Pancreas (tissue), 10 donors: ENCODE measurements at regions not wholly inside any gene's neighbourhood (a gene's known extent, or its start where the extent isn't known, plus 50 kb on each side); places are given as distances from the start of the nearest gene placed in this dataset.

Experiments used
- ATAC-seq, 4 donors: fragments of 200-7000 bp; cut with Tn5 transposase; one replicate each; pipeline versions ENCODE4 v1.8.0 to v1.9.1; 2020; ENCODE audit warnings: mild to moderate bottlenecking in 4 of 4, moderate library complexity in 4 of 4
- DNase-seq, 6 donors: peaks; one replicate each; pipeline ENCODE4 v3.0.0-alpha.2; 2020
- FAIRE-seq: peaks from 2 replicates; lab custom pipeline; 2012; peaks lifted over from hg19 to GRCh38; lab: Jason Lieb, UNC
- H3K27ac ChIP-seq, 4 donors: fragments of 200-600 bp; sonication (generic); 1 replicate in 3 of 4; 2 replicates in 1 of 4; pipeline versions ENCODE4 v1.5.0 to v1.8.0; 2020
- H3K27me3 ChIP-seq, 4 donors: fragments of 200-600 bp; one replicate each; pipeline ENCODE4 v1.8.0; 2021
- H3K36me3 ChIP-seq, 3 donors: fragments of 200-600 bp; sonication (generic) in 1 of 3; one replicate each; pipeline versions ENCODE4 v1.5.0 to v1.8.0; 2020 to 2021
- H3K4me1 ChIP-seq, 3 donors: fragments of 200-600 bp; one replicate each; pipeline ENCODE4 v1.8.0; 2021
- H3K4me3 ChIP-seq, 4 donors: fragments of 200-600 bp; sonication (generic) in 2 of 4; one replicate each; pipeline versions ENCODE4 v1.5.0 to v1.8.0; 2020 to 2021
- H3K9me3 ChIP-seq, 4 donors: fragments of 200-600 bp; one replicate each; pipeline ENCODE4 v1.8.0; 2021
- WGBS, 2 donors: extraction: QIAGEN DNeasy Blood & Tissue Kit; methylation state at CpG; one replicate each; pipeline ENCODE4 v1.1.7; 2013; 5-methylcytosine and 5-hydroxymethylcytosine counted together
- intact Hi-C, 3 donors: fragments of 100-400 bp; cut with DNase I; formaldehyde crosslinking; loops; one replicate each; pipeline versions ENCODE4 v1.11.1 to v1.14.2; 2022
- TF ChIP-seq, protein P1 (sequence below), 4 donors: fragments of 200-600 bp; sonication (generic) in 3 of 4; IDR thresholded peaks; one replicate each; pipeline versions ENCODE4 v1.5.0 to v1.8.0; 2021; ENCODE audit warnings: antibody characterized with exemption in 4 of 4
- donor health status: healthy with polysubstance abuse.
- donor health status: DM: no; HTN: no; CAD: no; lungs with moderate emphysema.
- donor health status: DM: no; HTN: no; CAD: no.
- donor health status: control.
- donor health status: control.
- donor health status: Bipolar disorder and iron deficiency.
- donor health status: DM: yes; HTN: yes; CAD: no.
- donor health status: DM: no; HTN: no; CAD: no.
- donor health status: DM: no; HTN: no; CAD: no.
- donor health status: DM: yes; HTN: yes; CAD: no.

DNA sequence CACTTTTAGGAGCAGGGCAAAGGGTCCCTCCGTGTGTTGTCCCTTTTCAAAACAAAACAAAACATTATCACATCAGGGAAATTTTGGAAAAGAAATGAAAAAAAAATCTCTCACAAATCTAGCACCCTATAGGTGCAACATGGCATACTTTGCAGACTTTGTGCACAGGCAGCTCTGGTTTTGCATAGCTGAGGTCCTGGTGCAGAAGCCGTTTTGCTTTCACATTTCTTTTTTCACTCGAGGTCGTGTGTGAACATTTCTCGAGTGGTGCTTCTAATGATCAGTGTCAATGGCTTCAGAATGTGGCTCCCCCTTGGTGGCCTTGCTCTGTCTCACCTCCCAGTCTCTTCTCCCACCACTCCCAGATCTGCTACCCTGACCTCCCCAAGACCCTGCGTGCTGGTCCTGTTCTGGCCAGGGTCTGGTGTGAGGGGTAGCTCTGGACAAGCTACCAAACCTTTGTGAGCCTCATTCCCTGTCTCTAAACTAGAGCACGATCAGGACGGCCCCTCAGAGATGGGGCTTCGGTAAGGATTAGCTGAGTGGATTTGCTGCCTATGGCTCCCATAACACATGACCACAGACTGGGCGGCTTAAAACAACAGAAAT, 258.0 kb downstream of the NSG2 start:
- Histone ChIP-seq H3K9me3 (no peaks in the 10 kb centered on the region), H3K4me3 (no peak overlapping the region), H3K27ac (no peak overlapping the region), H3K4me1 (no peaks in the 10 kb centered on the region), H3K36me3 (no peaks in the 10 kb centered on the region), H3K27me3 (no peaks in the 10 kb centered on the region)
- no peak for ATAC-seq
- TF ChIP-seq, protein P1, sequence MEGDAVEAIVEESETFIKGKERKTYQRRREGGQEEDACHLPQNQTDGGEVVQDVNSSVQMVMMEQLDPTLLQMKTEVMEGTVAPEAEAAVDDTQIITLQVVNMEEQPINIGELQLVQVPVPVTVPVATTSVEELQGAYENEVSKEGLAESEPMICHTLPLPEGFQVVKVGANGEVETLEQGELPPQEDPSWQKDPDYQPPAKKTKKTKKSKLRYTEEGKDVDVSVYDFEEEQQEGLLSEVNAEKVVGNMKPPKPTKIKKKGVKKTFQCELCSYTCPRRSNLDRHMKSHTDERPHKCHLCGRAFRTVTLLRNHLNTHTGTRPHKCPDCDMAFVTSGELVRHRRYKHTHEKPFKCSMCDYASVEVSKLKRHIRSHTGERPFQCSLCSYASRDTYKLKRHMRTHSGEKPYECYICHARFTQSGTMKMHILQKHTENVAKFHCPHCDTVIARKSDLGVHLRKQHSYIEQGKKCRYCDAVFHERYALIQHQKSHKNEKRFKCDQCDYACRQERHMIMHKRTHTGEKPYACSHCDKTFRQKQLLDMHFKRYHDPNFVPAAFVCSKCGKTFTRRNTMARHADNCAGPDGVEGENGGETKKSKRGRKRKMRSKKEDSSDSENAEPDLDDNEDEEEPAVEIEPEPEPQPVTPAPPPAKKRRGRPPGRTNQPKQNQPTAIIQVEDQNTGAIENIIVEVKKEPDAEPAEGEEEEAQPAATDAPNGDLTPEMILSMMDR (IDR thresholded peaks at IDR 0.05), result no peak
- FAIRE-seq, result no peak
- DNase-seq, result no peak
- intact Hi-C loops, result loop anchor here in 1 of 3 donors (10.0 kb wide), 1 partner anchor 249 kb away; no protein-coding TSS in a partner anchor
- WGBS, 2 donors, result 52 to 68% methylated on average over 10 of the region's 10 CpGs

DNA sequence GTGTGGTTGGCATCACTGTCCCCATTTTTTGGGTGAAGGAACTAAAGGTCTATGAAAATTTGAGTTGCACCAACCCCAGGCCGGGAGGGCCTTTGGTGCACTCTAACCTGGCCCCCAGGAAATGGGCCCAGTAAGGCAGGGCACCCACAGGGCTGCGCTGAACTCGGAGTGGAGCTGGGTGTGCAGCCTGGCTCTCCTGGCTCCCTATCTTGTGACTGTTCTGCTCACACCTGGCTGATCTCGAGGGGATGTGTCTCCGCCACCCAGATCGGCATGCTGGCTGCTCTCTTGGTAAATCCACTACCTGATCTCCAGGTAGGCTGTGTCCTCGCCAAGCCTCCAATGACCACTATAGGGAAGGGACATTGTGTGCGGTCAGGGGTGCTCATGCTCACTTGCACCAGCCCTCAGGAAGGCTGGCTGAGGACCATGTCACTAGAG, 259.8 kb downstream of the NSG2 start:
- Histone ChIP-seq H3K27ac (no peak overlapping the region), H3K36me3 (no peaks in the 10 kb centered on the region), H3K9me3 (no peaks in the 10 kb centered on the region), H3K27me3 (no peaks in the 10 kb centered on the region), H3K4me3 (no peak overlapping the region), H3K4me1 (no peaks in the 10 kb centered on the region)
- intact Hi-C loops, result loop anchor here in 1 of 3 donors (10.0 kb wide), 1 partner anchor 250 kb away; no protein-coding TSS in a partner anchor
- ATAC-seq (no peak), FAIRE-seq (no peak), DNase-seq (no peak)
- 74 to 75% methylated on average over 8 of the region's 8 CpGs for WGBS, 2 donors
- TF ChIP-seq, protein P1 (IDR thresholded peaks at IDR 0.05), result no peak

DNA sequence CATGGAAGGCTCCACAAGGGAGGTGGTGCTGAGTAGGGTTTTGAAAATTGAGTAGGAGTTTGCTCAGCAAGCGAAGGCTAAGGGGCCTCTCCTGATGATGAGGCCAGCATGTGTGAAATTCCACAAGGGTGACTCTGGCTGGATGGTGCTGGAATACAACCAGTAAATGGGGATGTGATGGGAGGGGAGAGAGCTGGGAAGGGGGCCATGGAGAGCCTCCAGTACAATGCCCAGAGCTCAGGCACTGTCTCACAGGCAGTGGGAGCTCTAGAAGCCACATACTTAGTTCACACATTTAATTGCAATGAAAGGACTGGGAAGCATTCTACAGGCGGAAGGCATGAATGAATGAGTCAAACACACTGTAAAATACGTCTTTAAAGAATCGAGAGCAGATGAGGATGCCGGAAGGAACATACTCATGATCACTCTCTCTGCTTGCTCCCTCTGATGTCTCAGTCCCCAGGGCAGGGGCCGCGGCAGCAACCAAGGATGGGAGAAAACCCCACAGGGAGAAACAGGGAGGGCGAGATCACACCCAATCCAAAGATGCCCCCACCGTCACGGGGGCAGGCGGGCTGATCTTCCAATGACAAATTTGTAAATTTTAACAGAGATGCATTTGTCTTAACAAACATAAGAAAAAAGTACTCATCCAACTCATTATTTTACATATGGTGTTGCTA, 261.0 kb downstream of the NSG2 start:
- no peaks in the 10 kb centered on the region for H3K4me1 ChIP-seq
- intact Hi-C loops, result loop anchor here in 1 of 3 donors (10.0 kb wide), 1 partner anchor 252 kb away; no protein-coding TSS in a partner anchor
- 78 to 85% methylated on average over 11 of the region's 11 CpGs for WGBS, 2 donors
- TF ChIP-seq, protein P1 (IDR thresholded peaks at IDR 0.05), result no peak
- FAIRE-seq (no peak), ATAC-seq (no peak), DNase-seq (no peak)
- H3K27me3 ChIP-seq, result no peaks in the 10 kb centered on the region
- H3K27ac ChIP-seq, result no peak overlapping the region
- H3K36me3 ChIP-seq, result no peaks in the 10 kb centered on the region
- no peaks in the 10 kb centered on the region for H3K9me3 ChIP-seq
- no peak overlapping the region for H3K4me3 ChIP-seq

DNA sequence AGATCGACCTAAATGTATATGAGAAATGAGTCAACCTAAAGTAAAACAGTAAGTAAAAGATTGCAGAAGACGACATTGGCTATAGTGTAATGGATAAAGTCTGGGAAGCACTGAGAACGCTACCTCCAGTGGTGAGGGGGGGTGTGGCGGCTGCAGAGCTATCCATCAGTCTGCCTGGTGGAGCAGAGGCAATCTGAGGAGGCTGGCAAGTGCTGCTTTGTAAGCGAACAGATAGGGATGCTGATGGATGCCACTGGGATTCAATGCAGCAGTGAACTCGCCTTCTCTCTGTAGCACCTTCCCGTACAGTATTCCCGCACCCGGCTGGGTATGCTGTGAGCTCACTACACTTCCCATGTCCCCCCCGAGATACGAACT, 261.5 kb downstream of the NSG2 start:
- no peak overlapping the region for H3K4me3 ChIP-seq
- H3K27me3 ChIP-seq, result no peaks in the 10 kb centered on the region
- H3K4me1 ChIP-seq, result no peaks in the 10 kb centered on the region
- WGBS, 2 donors, result 65 to 66% methylated on average over 11 of the region's 11 CpGs
- TF ChIP-seq, protein P1 (IDR thresholded peaks at IDR 0.05), result no peak
- DNase-seq (no peak), FAIRE-seq (no peak), ATAC-seq (no peak)
- H3K36me3 ChIP-seq, result no peaks in the 10 kb centered on the region
- no peaks in the 10 kb centered on the region for H3K9me3 ChIP-seq
- no peak overlapping the region for H3K27ac ChIP-seq
- intact Hi-C loops, result loop anchor here in 1 of 3 donors (10.0 kb wide), 1 partner anchor 252 kb away; no protein-coding TSS in a partner anchor
